Mucosa of stomach (tissue), 1 donor: ENCODE measurements at regions not wholly inside any gene's neighbourhood (a gene's known extent, or its start where the extent isn't known, plus 50 kb on each side); places are given as distances from the start of the nearest gene placed in this dataset.
"Not testable (repeated sequence)": the region's sequence is repeated elsewhere in the genome, so short reads cannot be mapped to it uniquely, and the experiment has no call there.

Source experiments
- H3K27me3 ChIP-seq: one replicate; pipeline ENCODE4 v1.7.0; 2013; ENCODE audit warnings: mild to moderate bottlenecking, low read length; ENCODE audit not compliant: control insufficient read depth, insufficient read depth
- H3K36me3 ChIP-seq: one replicate; pipeline ENCODE4 v1.7.0; 2013; ENCODE audit warnings: low read length; ENCODE audit not compliant: control insufficient read depth, insufficient read depth
- H3K4me1 ChIP-seq: one replicate; pipeline ENCODE4 v1.7.0; 2013; ENCODE audit warnings: mild to moderate bottlenecking, low read length; ENCODE audit not compliant: control insufficient read depth, insufficient read depth
- H3K4me3 ChIP-seq: one replicate; pipeline ENCODE4 v1.7.0; 2013; ENCODE audit warnings: low read length
- H3K9ac ChIP-seq: one replicate; pipeline ENCODE4 v1.7.0; 2013; ENCODE audit warnings: mild to moderate bottlenecking, low read length, moderate library complexity
- H3K9me3 ChIP-seq: one replicate; pipeline ENCODE4 v1.7.0; 2013; ENCODE audit warnings: mild to moderate bottlenecking, low read length, moderate library complexity; ENCODE audit not compliant: control insufficient read depth
- donor health status: Pancreatic carcinoma.

DNA sequence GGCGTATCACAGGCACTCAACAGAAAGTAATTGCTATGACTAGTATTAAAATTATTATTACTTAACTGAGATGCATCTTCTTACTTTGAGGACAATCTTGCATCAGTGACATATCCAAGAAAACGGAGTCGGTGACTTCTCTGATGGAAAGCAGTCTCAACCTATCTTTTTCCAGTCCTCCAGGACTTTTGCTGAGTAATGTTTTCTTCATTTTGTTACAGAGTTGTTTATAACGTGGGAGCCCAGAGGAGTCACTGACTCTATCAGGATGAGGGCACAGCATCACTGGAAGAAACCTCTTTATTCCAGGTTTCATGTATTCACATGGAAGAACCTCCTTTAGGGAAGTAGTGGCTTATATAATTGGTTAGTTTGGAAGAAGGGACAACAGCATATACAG is 51.5 kb upstream of the MELK start:
- Histone ChIP-seq H3K27me3 (no peaks in the 10 kb centered on the region), H3K4me1 (no peaks in the 10 kb centered on the region), H3K9ac (no peak overlapping the region), H3K36me3 (no peaks in the 10 kb centered on the region), H3K4me3 (no peak overlapping the region), H3K9me3 (no peaks in the 10 kb centered on the region)

DNA sequence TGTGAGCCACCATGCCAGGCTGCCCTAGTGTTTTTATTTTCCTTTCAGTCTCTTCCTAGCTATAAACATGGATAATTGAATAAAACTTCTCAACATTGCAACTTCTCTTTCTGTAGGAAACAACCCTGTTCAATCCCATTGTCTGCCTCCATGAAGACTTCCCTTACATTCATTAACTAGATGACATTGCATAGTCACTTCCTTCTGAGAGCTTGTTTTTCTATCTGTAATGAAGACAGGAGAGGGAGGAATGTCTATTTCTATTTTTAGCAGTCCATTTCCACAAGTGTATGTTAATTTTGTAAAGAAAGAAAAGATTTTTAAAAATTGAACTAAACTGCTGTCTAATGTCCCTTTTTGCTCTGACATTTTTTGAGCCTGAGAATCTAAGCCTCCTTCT is 55.6 kb upstream of the MELK start:
- Histone ChIP-seq H3K4me1 (no peaks in the 10 kb centered on the region), H3K9me3 (no peaks in the 10 kb centered on the region), H3K27me3 (no peaks in the 10 kb centered on the region), H3K36me3 (no peaks in the 10 kb centered on the region), H3K9ac (no peak overlapping the region), H3K4me3 (no peak overlapping the region)

DNA sequence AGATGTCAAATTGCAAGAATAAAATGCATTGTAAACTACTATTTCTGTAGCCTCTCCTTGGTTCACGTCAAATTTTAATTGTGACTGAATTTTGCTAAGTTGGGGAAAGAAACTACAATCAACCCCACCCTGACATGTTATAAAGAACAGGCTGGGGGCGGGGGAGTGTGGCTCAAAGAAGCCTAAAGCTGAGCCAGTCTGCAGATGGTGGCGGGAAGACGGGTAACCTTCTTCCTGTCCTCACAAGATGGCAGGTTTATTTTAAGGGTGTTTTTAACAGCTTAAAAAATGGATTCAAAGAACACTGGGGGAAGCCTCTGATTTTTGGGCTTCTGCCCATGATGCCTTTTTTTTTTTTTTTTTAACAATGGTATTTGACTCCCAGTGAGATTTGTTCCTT is 68.5 kb upstream of the MELK start:
- Histone ChIP-seq H3K4me3 (no peak overlapping the region), H3K36me3 (no peaks in the 10 kb centered on the region), H3K9me3 (no peaks in the 10 kb centered on the region), H3K9ac (no peak overlapping the region), H3K27me3 (no peaks in the 10 kb centered on the region), H3K4me1 (peaks cover 7% of the 10 kb centered on the region)

DNA sequence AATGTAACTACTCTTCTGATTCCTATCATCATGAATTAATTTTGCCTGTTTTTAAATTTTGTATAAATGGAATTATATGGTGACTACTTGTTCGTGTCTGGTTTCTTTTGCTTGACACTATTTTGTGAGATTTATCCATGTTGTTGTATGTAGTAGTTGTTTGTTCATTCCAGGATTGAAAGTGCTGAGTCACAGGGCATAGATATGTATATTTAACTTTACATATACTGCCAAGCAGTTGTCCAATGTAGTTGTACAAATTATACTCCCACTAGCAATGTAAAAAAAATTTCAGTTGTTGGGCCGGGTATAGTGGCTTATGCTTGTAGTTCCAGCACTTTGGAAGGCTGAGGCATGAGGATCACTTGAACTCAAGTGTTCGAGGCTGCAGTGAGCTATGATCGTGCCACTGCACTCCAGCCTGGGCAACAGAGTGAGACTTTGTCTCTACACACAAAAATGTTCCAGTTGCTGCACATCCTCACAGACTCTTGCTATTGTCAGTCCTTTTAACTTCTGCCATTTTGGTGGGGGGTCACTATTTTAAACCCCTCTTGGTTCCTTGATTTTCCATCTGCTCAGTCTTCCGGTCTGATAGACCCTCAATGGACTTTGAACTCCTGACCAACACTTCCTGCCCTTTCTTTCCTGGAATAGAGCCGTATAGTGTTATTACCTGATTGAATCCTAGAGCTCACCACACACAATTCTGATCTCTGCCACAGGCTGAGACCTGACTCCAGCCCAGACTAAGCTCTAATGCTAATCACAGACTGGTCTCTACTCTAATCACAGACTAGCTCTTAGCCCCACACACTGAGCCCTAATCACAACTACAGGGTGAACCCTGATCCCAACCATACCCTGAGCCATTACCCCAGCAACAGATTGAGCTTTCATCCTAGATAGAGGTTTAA is 69.3 kb upstream of the MELK start:
- Histone ChIP-seq H3K9ac (no peak overlapping the region), H3K27me3 (no peaks in the 10 kb centered on the region), H3K4me3 (no peak overlapping the region), H3K4me1 (peaks cover 7% of the 10 kb centered on the region), H3K36me3 (no peaks in the 10 kb centered on the region), H3K9me3 (no peaks in the 10 kb centered on the region)

DNA sequence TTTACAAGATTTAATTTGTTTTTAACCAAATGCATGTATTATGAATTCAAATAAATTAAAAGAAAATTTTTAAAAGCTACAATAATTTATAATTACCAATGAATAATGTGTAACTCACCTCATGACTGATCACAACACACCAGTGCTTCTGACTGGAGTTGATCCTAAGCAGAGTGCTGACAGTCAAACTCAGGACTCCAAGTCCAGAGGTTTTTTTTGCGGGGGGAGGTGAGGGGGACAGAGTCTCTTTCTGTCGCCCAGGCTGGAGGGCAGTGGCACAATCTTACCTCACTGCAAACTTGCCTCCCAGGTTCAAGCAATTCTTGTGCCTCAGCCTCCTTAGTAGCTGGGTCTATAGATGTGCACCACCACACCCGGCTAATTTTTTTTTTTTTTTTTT is 71.0 kb upstream of the MELK start:
- H3K36me3 ChIP-seq: no peaks in the 10 kb centered on the region
- H3K4me3 ChIP-seq: no peak overlapping the region
- no peaks in the 10 kb centered on the region for H3K9me3 ChIP-seq
- no peak overlapping the region for H3K9ac ChIP-seq
- peaks cover 7% of the 10 kb centered on the region for H3K4me1 ChIP-seq
- H3K27me3 ChIP-seq: no peaks in the 10 kb centered on the region

DNA sequence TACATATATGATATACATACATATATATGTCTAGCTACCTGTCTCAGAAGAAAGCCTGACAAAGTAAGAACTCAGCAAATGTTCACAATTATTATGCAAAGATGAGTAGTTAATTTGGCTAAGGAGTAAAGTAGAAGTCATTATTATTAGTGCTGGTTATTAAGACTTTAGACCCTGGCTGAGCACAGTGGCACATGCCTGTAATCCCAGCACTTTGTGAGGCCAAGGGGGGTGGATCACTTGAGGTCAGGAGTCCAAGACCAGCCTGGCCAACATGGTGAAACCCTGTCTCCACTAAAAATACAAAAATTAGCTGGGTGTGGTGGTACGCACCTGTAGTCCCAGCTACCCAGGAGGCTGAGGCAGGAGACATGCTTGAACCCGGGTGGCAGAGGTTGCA is 71.8 kb upstream of the MELK start:
- not testable (repeated sequence) for H3K4me1 ChIP-seq, H3K4me3 ChIP-seq, H3K9me3 ChIP-seq, H3K9ac ChIP-seq, H3K27me3 ChIP-seq, H3K36me3 ChIP-seq

DNA sequence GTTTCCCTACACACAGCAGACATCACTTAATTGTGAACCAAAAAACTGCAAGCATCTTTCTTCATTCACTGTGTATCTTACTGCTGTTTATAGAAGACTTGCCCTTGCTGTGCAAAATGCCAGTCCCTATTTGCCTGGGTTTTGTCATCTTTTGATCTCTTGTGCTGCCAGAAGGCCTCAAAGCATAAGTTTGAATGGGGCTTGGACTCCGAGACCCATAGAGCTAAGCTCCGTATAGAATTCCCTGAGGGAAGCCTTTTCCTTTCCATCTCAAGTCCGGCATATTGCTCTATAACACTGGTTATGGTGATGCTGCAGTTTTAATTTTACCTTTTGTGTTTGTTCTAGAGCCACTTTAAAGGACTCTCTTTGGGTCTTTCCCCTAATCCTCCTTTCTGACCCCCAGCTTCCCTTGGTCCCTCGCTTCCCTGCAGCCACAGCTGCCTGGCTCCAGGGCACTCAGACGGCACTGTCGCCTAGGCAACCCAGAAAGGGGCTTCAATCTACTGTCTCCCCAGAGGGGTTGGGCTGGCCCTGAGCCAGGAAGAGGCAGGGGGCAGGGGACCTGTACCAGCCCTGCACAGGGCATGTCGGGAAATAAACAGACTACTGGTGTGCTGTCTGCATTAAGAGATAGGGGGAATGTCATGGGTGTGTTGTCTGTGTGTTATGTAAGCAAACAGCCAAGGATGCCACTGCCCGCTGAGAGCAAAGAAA is 73.4 kb upstream of the MELK start:
- Histone ChIP-seq H3K27me3 (no peaks in the 10 kb centered on the region), H3K9me3 (no peaks in the 10 kb centered on the region), H3K4me1 (peaks cover 7% of the 10 kb centered on the region), H3K4me3 (no peak overlapping the region), H3K9ac (no peak overlapping the region), H3K36me3 (no peaks in the 10 kb centered on the region)

DNA sequence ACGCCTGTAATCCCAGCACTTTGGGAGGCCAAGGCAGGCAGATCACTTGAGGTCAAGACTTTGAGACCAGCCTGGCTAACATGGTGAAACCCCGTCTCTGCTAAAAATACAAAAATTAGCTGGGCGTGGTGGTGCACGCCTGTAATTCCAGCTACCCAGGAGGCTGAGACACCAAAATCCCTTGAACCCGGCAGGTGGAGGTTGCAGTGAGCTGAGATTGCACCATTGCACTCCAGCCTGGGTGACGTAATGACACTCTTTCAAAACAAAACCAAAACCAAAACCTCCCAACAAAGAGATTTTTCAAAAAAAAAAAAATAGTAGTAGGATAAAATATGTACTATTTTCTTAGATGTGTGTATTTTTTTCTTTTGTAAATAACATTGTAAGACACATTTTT is 79.1 kb upstream of the MELK start:
- H3K9ac ChIP-seq, H3K9me3 ChIP-seq, H3K36me3 ChIP-seq, H3K27me3 ChIP-seq, H3K4me3 ChIP-seq, H3K4me1 ChIP-seq: not testable (repeated sequence)

DNA sequence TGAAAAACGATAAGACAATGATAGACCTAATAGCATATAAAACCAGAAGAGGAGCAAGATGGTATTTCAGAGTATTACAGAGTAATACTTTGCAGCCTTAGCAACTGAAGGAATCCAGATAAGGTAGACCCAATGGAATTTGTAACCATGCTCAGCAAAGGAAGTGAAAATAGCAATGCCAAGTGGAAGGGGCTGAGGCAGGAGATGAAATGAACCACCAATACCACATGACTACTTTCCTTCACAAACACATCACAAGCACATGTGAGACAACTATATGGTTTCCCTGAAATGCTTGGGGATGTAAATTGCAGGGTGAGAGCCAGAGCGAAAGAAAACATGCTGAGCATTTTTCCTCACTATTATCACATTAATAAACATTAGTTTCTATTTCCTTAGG is 79.8 kb upstream of the MELK start:
- Histone ChIP-seq H3K9ac (no peak overlapping the region), H3K27me3 (no peaks in the 10 kb centered on the region), H3K9me3 (no peaks in the 10 kb centered on the region), H3K36me3 (no peaks in the 10 kb centered on the region), H3K4me1 (peaks cover 5% of the 10 kb centered on the region), H3K4me3 (no peak overlapping the region)

DNA sequence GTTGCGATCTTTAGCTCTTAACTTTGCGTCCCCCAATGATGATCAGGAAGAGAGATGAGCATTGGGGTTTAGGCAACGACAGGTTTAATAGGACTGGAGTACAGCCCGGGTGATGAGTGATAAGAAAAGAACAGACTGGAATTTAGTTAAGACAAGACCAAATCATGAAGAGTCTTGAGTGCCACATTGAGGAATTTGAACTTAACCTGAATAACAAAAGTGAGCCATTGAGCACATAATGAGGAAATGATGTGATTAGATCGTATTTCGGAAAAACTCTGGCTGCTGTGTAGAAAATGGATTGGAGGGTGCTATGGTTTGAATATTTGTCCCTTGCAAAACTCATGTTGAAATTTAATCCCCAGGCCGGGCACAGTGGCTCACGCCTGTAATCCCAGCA is 83.2 kb upstream of the MELK start:
- Histone ChIP-seq H3K27me3 (no peaks in the 10 kb centered on the region), H3K9me3 (no peaks in the 10 kb centered on the region), H3K36me3 (no peaks in the 10 kb centered on the region), H3K4me1 (peaks cover 17% of the 10 kb centered on the region), H3K4me3 (no peak overlapping the region), H3K9ac (no peak overlapping the region)

DNA sequence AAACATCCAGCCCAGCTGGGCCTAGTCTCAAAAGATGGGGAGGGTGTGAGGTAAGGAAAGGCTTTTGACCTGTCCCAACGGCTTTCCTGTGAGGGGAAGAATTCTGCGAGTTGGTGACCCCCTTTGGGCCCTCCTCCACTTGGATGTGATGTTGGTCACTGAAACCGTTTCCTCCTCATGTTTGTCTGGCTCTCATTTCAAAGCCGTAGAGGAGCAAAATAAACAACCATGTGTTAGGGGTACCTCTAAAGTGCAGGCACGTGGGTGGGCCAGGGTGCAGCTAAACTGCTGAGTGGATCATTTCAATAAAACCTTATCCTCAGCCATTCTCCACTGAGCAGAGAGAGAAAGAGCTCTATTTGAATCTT is 84.3 kb upstream of the MELK start:
- Histone ChIP-seq H3K36me3 (no peaks in the 10 kb centered on the region), H3K9ac (peak overlapping the region; percentile 85), H3K4me3 (peak overlapping the region; percentile 73), H3K27me3 (no peaks in the 10 kb centered on the region), H3K9me3 (no peaks in the 10 kb centered on the region), H3K4me1 (peaks cover 17% of the 10 kb centered on the region)

DNA sequence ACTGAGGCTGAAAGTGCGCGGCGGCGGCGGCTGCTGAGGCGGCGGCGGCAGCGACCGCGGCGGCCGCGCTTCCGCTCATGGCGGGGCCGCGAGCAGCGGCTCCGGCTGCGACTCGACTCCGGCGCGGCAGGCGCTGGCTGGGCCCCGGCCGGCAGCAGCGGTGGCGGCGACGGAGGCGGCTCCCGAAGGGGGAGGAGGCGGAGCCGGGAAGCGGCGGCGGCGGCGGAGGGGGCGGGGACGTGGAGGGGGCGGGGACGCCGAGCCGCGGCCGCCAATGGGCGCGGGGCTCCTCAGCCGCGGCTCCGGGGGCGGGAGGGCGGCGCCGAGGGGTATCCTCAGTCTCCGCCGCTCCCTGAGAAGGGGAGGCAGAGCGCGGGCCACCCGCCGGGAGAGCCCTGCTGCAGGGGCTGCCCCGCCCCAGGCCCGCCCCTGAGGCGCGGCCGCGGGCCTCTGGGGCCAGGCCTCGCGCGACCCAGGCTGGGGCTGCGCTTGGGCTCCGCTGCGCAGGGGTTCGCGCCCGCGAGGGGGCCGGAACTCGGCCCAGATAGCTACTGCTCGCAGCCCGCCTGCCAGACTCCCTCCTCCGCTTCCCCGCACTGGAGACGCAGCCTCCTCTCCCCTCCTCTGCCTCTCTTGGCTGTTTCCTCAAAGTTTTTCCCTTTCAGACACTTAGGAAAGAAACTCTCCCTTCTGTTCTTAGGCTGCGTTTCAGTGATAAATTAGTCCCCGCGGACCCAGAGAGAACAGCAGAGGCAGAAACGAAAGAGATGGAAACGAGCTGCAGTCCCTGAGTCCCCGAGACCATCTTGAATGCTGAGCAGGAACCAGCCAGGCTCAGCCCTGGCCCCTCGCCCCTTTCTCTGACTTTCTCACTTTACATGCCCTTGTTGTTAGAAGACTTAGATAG is 85.0 kb upstream of the MELK start:
- H3K27me3 ChIP-seq: no peaks in the 10 kb centered on the region
- peak overlapping the region; percentile 85 for H3K9ac ChIP-seq
- peaks cover 17% of the 10 kb centered on the region for H3K4me1 ChIP-seq
- H3K4me3 ChIP-seq: peak overlapping the region; percentile 73
- no peaks in the 10 kb centered on the region for H3K36me3 ChIP-seq
- no peaks in the 10 kb centered on the region for H3K9me3 ChIP-seq
